Parathyroid adenoma (tissue), 2 donors: ENCODE measurements at regions not wholly inside any gene's neighbourhood (a gene's known extent, or its start where the extent isn't known, plus 50 kb on each side); places are given as distances from the start of the nearest gene placed in this dataset.

ENCODE experiments used
- H2AFZ ChIP-seq: fragments of 300-600 bp; sonication (generic); one replicate; pipeline ENCODE4 v1.7.0; 2017; ENCODE audit warnings: antibody characterized with exemption, mild to moderate bottlenecking
- H3K27ac ChIP-seq: fragments of 300-600 bp; sonication (generic); one replicate; pipeline ENCODE4 v1.7.0; 2017
- H3K27me3 ChIP-seq: fragments of 300-600 bp; sonication (generic); one replicate; pipeline ENCODE4 v1.7.0; 2017; ENCODE audit warnings: low read length; ENCODE audit not compliant: control insufficient read depth, insufficient read depth
- H3K36me3 ChIP-seq: fragments of 300-600 bp; sonication (generic); one replicate; pipeline ENCODE4 v1.7.0; 2017; ENCODE audit warnings: low read length; ENCODE audit not compliant: control insufficient read depth, insufficient read depth
- H3K4me1 ChIP-seq: fragments of 300-600 bp; sonication (generic); one replicate; pipeline ENCODE4 v1.7.0; 2017; ENCODE audit warnings: control low read depth
- H3K4me2 ChIP-seq: fragments of 300-600 bp; sonication (generic); one replicate; pipeline ENCODE4 v1.7.0; 2017; ENCODE audit warnings: low read length
- H3K4me3 ChIP-seq: fragments of 300-600 bp; sonication (generic); one replicate; pipeline ENCODE4 v1.7.0; 2017; ENCODE audit warnings: low read depth, low read length
- H3K79me2 ChIP-seq: fragments of 300-600 bp; sonication (generic); one replicate; pipeline ENCODE4 v1.7.0; 2017; ENCODE audit warnings: control low read depth
- H3K9ac ChIP-seq: fragments of 300-600 bp; sonication (generic); one replicate; pipeline ENCODE4 v1.7.0; 2017; ENCODE audit warnings: mild to moderate bottlenecking
- H3K9me3 ChIP-seq: fragments of 300-600 bp; sonication (generic); one replicate; pipeline ENCODE4 v1.7.0; 2017; ENCODE audit warnings: low read length; ENCODE audit not compliant: control insufficient read depth
- CTCF ChIP-seq: fragments of 300-600 bp; sonication (generic); IDR thresholded peaks from one replicate; pipeline ENCODE4 v1.7.0; 2017; ENCODE audit warnings: antibody characterized with exemption, mild to moderate bottlenecking
- donor health status: primary hyperparathyroidism.

GRCh38 chr12:45671254-45671653, 58.3 kb upstream of the ARID2 start:
- no peak overlapping the region for H3K4me2 ChIP-seq
- H3K36me3 ChIP-seq: no peaks in the 10 kb centered on the region
- H3K4me1 ChIP-seq: no peaks in the 10 kb centered on the region
- no peak overlapping the region for H3K27ac ChIP-seq
- H3K79me2 ChIP-seq: no peaks in the 10 kb centered on the region
- H2AFZ ChIP-seq: no peak overlapping the region
- no peak overlapping the region for H3K4me3 ChIP-seq
- no peak overlapping the region for H3K9ac ChIP-seq
- H3K27me3 ChIP-seq: no peaks in the 10 kb centered on the region
- no peaks in the 10 kb centered on the region for H3K9me3 ChIP-seq
- TF ChIP-seq CTCF: no peak

GRCh38 chr12:45674181-45674977, 55.1 kb upstream of the ARID2 start:
- Histone ChIP-seq H3K79me2 (no peaks in the 10 kb centered on the region), H3K4me2 (no peak overlapping the region), H3K9ac (no peak overlapping the region), H3K27ac (no peak overlapping the region), H3K4me1 (no peaks in the 10 kb centered on the region), H3K27me3 (no peaks in the 10 kb centered on the region), H3K36me3 (no peaks in the 10 kb centered on the region), H2AFZ (no peak overlapping the region), H3K4me3 (no peak overlapping the region), H3K9me3 (no peaks in the 10 kb centered on the region)
- TF ChIP-seq CTCF: no peak

DNA sequence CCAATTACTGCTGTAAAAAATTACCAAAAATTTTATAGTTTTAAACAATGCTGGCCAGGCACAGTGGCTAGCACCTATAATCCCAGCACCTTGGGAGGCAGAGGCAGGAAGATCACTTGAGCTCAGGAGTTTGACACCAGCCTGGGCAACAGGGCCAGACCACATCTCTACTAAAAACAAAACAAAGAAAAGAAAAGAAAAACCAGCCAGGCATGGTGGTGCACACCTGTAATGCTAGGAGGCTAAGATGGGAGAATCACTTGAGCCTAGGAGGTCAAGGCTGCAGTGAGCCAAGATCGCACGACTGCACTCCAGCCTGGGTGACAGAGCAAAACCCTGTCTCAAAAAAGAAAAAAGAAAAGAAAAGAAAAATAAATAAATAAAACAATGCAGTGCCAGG, 54.0 kb upstream of the ARID2 start:
- Histone ChIP-seq H3K4me2 (no peak overlapping the region), H3K9ac (no peak overlapping the region), H3K4me1 (no peaks in the 10 kb centered on the region), H3K27me3 (no peaks in the 10 kb centered on the region), H3K9me3 (no peaks in the 10 kb centered on the region), H3K27ac (no peak overlapping the region), H3K36me3 (no peaks in the 10 kb centered on the region), H3K79me2 (no peaks in the 10 kb centered on the region), H2AFZ (no peak overlapping the region), H3K4me3 (no peak overlapping the region)
- no peak for TF ChIP-seq CTCF
